ENCODE measurements at regions not wholly inside any gene's neighbourhood (a gene's known extent, or its start where the extent isn't known, plus 50 kb on each side); places are given as distances from the start of the nearest gene placed in this dataset.

DNA sequence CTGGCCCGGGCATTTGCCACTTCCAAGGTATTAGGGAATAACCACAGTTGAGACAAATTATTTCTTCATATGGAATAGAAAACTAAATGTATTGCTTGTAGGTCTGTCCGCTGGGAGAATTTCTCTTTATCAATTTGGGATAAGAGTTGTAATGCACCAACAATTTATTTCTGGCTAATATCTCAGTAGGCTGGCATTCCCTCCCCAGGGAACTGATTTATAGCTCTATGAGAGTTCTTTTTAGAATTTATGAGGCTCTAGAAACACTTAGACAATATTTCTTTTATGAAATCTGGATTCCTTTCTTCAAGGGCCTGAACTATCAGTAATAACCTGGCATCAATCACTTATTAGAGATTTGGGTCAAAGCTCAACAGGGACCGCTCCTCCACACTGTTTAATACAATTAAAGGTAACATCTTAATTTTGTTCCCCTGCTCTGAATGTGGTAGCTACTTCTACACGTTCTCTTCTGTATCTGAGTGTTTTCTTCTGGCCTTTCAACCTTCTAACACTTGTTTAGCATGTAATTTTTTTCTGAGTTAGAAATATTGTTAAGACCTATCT lies 857.4 kb upstream of the PRR20A start:
- no TSS peak for BruUV-seq (replicated peaks)
- no peaks in the 10 kb centered on the region for H3K36me3 ChIP-seq (ENCODE audit: insufficient read depth, low read length)
- no peaks in the 10 kb centered on the region for H3K4me1 ChIP-seq (ENCODE audit: insufficient read depth, low read length, poor library complexity, severe bottlenecking)
- intact Hi-C loops (cut with micrococcal nuclease; ENCODE audit: unreplicated experiment), result no loop called here
- H3K9me3 ChIP-seq (ENCODE audit: low read length), result no peaks in the 10 kb centered on the region
- no peak for DNase-seq (ENCODE audit: low spot score)
- no peak overlapping the region for H2AFZ ChIP-seq (ENCODE audit: low read length)
- no peaks in the 10 kb centered on the region for H3K9me2 ChIP-seq (ENCODE audit: insufficient read depth, low read length)
- H3K27ac ChIP-seq (ENCODE audit: low read depth, low read length, poor library complexity, severe bottlenecking), result no peak overlapping the region
- H3K79me2 ChIP-seq (ENCODE audit: insufficient read depth, low read depth, low read length), result no peaks in the 10 kb centered on the region
- TF ChIP-seq, protein P1, sequence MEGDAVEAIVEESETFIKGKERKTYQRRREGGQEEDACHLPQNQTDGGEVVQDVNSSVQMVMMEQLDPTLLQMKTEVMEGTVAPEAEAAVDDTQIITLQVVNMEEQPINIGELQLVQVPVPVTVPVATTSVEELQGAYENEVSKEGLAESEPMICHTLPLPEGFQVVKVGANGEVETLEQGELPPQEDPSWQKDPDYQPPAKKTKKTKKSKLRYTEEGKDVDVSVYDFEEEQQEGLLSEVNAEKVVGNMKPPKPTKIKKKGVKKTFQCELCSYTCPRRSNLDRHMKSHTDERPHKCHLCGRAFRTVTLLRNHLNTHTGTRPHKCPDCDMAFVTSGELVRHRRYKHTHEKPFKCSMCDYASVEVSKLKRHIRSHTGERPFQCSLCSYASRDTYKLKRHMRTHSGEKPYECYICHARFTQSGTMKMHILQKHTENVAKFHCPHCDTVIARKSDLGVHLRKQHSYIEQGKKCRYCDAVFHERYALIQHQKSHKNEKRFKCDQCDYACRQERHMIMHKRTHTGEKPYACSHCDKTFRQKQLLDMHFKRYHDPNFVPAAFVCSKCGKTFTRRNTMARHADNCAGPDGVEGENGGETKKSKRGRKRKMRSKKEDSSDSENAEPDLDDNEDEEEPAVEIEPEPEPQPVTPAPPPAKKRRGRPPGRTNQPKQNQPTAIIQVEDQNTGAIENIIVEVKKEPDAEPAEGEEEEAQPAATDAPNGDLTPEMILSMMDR (conservative IDR thresholded peaks at IDR 0.05; ENCODE audit: low read length), result no peak
- TF ChIP-seq EZH2phosphoT487 (IDR thresholded peaks at IDR 0.05; ENCODE audit: borderline replicate concordance, low read depth, low read length), result no peak
- ChIA-PET POLR2A (interaction anchor here (0.7 kb wide), 1 partner anchor 35 kb away, joined by 3 read pairs; no protein-coding TSS in a partner anchor), CTCF (ENCODE audit: unreplicated experiment) (no interaction called here)
- H3K4me2 ChIP-seq (ENCODE audit: low read length), result no peak overlapping the region
- no peaks in the 10 kb centered on the region for H4K20me1 ChIP-seq (ENCODE audit: insufficient read depth, low read length)
- H3K4me3 ChIP-seq (ENCODE audit: low read depth, low read length, poor library complexity, severe bottlenecking), result no peak overlapping the region

DNA sequence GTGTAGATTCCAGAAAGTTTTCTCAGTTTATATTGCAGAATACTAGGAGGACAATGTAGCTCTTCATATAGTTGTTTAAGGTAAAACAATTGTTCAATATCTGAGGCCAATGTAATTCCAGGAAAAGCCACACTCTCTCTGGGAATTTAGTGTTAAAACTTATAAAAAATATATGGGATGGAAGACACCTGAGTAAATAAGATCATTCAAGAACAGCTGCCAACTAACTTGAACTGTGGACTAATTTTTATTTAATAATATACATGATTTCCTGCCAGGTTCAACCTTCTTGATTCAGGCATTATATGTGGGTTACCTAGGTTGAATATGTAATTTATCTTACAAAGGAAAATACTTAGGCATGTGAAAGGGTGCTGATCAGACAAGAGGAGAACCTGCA lies 841.1 kb upstream of the PRR20A start:
- BruUV-seq (replicated peaks), result no TSS peak
- no peaks in the 10 kb centered on the region for H3K36me3 ChIP-seq (ENCODE audit: insufficient read depth, low read length)
- DNase-seq (ENCODE audit: low spot score), result no peak
- H3K4me1 ChIP-seq (ENCODE audit: insufficient read depth, low read length, poor library complexity, severe bottlenecking), result no peaks in the 10 kb centered on the region
- H3K27ac ChIP-seq (ENCODE audit: low read depth, low read length, poor library complexity, severe bottlenecking), result no peak overlapping the region
- H3K4me2 ChIP-seq (ENCODE audit: low read length), result no peak overlapping the region
- ChIA-PET CTCF (ENCODE audit: unreplicated experiment) (no interaction called here), POLR2A (interaction anchor here (0.7 kb wide), 1 partner anchor 215 kb away, joined by 3 read pairs; no protein-coding TSS in a partner anchor)
- no peak overlapping the region for H3K4me3 ChIP-seq (ENCODE audit: low read depth, low read length, poor library complexity, severe bottlenecking)
- H3K79me2 ChIP-seq (ENCODE audit: insufficient read depth, low read depth, low read length), result no peaks in the 10 kb centered on the region
- TF ChIP-seq EZH2phosphoT487 (IDR thresholded peaks at IDR 0.05; ENCODE audit: borderline replicate concordance, low read depth, low read length), result no peak
- TF ChIP-seq, protein P1 (conservative IDR thresholded peaks at IDR 0.05; ENCODE audit: low read length), result no peak
- H3K9me2 ChIP-seq (ENCODE audit: insufficient read depth, low read length), result no peaks in the 10 kb centered on the region
- no peaks in the 10 kb centered on the region for H4K20me1 ChIP-seq (ENCODE audit: insufficient read depth, low read length)
- H2AFZ ChIP-seq (ENCODE audit: low read length), result no peak overlapping the region
- intact Hi-C loops (cut with micrococcal nuclease; ENCODE audit: unreplicated experiment), result no loop called here
- no peaks in the 10 kb centered on the region for H3K9me3 ChIP-seq (ENCODE audit: low read length)

DNA sequence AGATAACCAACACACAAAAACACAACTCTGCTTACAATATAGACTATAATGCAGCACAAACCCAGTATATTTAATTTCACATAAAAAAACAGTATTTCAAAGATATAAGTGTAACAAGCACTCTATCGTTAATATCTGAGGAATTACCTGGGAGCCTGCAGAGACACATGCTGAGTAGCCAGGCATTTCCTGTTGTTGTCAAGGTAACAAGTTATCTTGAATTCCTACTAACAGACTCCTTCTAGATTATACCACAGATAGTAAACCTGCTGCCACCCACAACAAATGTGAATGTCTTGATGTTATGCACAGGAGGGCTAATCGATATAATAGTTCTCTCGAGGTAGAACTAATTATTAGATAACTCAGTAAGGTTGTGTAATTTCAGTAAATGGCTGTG lies 826.0 kb upstream of the PRR20A start:
- no peak overlapping the region for H3K4me2 ChIP-seq (ENCODE audit: low read length)
- no peaks in the 10 kb centered on the region for H3K9me3 ChIP-seq (ENCODE audit: low read length)
- no peaks in the 10 kb centered on the region for H3K36me3 ChIP-seq (ENCODE audit: insufficient read depth, low read length)
- no TSS peak for BruUV-seq (replicated peaks)
- intact Hi-C loops (cut with micrococcal nuclease; ENCODE audit: unreplicated experiment), result no loop called here
- H3K9me2 ChIP-seq (ENCODE audit: insufficient read depth, low read length), result no peaks in the 10 kb centered on the region
- H3K4me3 ChIP-seq (ENCODE audit: low read depth, low read length, poor library complexity, severe bottlenecking), result no peak overlapping the region
- H3K79me2 ChIP-seq (ENCODE audit: insufficient read depth, low read depth, low read length), result no peaks in the 10 kb centered on the region
- no peaks in the 10 kb centered on the region for H3K4me1 ChIP-seq (ENCODE audit: insufficient read depth, low read length, poor library complexity, severe bottlenecking)
- DNase-seq (ENCODE audit: low spot score), result no peak
- H2AFZ ChIP-seq (ENCODE audit: low read length), result no peak overlapping the region
- CTCF ChIA-PET (ENCODE audit: unreplicated experiment), result no interaction called here
- H3K27ac ChIP-seq (ENCODE audit: low read depth, low read length, poor library complexity, severe bottlenecking), result no peak overlapping the region
- POLR2A ChIA-PET, result no interaction called here
- no peaks in the 10 kb centered on the region for H4K20me1 ChIP-seq (ENCODE audit: insufficient read depth, low read length)
- TF ChIP-seq, protein P1 (conservative IDR thresholded peaks at IDR 0.05; ENCODE audit: low read length), result no peak
- TF ChIP-seq EZH2phosphoT487 (IDR thresholded peaks at IDR 0.05; ENCODE audit: borderline replicate concordance, low read depth, low read length), result no peak
